Uterus (tissue), 3 donors: ENCODE measurements at regions not wholly inside any gene's neighbourhood (a gene's known extent, or its start where the extent isn't known, plus 50 kb on each side); places are given as distances from the start of the nearest gene placed in this dataset.

Experiments
- DNase-seq, 2 donors: peaks; one replicate each; pipeline ENCODE4 v3.0.0-alpha.2; 2019 to 2020
- H3K27ac ChIP-seq, 2 donors: fragments of 200-600 bp; sonication (generic); 1 replicate in 1 of 2; 2 replicates in 1 of 2; pipeline ENCODE4 v1.5.1; 2016 to 2018
- H3K27me3 ChIP-seq, 2 donors: fragments of 200-600 bp; sonication (generic); one replicate each; pipeline ENCODE4 v1.5.1; 2018 to 2019; ENCODE audit warnings: control low read depth in 1 of 2
- H3K36me3 ChIP-seq, 2 donors: fragments of 200-600 bp; sonication (generic); one replicate each; pipeline ENCODE4 v1.5.1; 2019; ENCODE audit warnings: control low read depth in 1 of 2
- H3K4me1 ChIP-seq, 2 donors: fragments of 200-600 bp; sonication (generic); one replicate each; pipeline ENCODE4 v1.5.1; 2018 to 2019; ENCODE audit warnings: control low read depth in 1 of 2
- H3K4me3 ChIP-seq, 2 donors: fragments of 200-600 bp; sonication (generic); 1 replicate in 1 of 2; 2 replicates in 1 of 2; pipeline ENCODE4 v1.5.1; 2018 to 2019; ENCODE audit warnings: mild to moderate bottlenecking in 1 of 2
- H3K9me3 ChIP-seq, 2 donors: fragments of 200-600 bp; sonication (generic); one replicate each; pipeline ENCODE4 v1.5.1; 2019; ENCODE audit warnings: control low read depth in 1 of 2
- CTCF ChIP-seq, 4 experiments: fragments of 200-600 bp in 2 of 4; fragments of 450-650 bp in 2 of 4; sonication (generic) in 2 of 4; IDR thresholded peaks; one replicate each; pipeline ENCODE4 v1.5.1; 2016 to 2019; ENCODE audit warnings: antibody characterized with exemption in 4 of 4, mild to moderate bottlenecking in 2 of 4, moderate library complexity in 1 of 4
- POLR2A ChIP-seq, 2 donors: fragments of 450-650 bp; IDR thresholded peaks; one replicate each; pipeline ENCODE4 v1.6.1; 2016; ENCODE audit warnings: antibody characterized with exemption in 2 of 2, mild to moderate bottlenecking in 1 of 2, moderate library complexity in 1 of 2
- intact Hi-C: fragments of 100-400 bp; cut with DNase I; formaldehyde crosslinking; loops from one replicate; pipeline ENCODE4 v1.15.1; 2023; ENCODE audit warnings: low total_unique reads
- donor health status: DM: yes; HTN: yes; CAD: no.

GRCh38 chr3:31129241-31129640 is 234.8 kb upstream of the GADL1 start:
- Histone ChIP-seq H3K27ac (no peak overlapping the region), H3K4me3 (no peak overlapping the region), H3K36me3 (no peaks in the 10 kb centered on the region), H3K4me1 (no peaks in the 10 kb centered on the region), H3K9me3 (no peaks in the 10 kb centered on the region), H3K27me3 (no peaks in the 10 kb centered on the region)
- intact Hi-C loops: no loop called here
- no peak for DNase-seq
- TF ChIP-seq CTCF (IDR thresholded peaks at IDR 0.05) (no peak), POLR2A (IDR thresholded peaks at IDR 0.05) (no peak)

GRCh38 chr3:31132132-31132769 is 237.8 kb upstream of the GADL1 start:
- no peak overlapping the region for H3K27ac ChIP-seq
- TF ChIP-seq CTCF (IDR thresholded peaks at IDR 0.05) (peak in 3 of 4 experiments; percentile 25 to 39 (median 38)), POLR2A (IDR thresholded peaks at IDR 0.05) (no peak)
- DNase-seq: no peak
- intact Hi-C loops: no loop called here
- H3K4me1 ChIP-seq: no peaks in the 10 kb centered on the region
- H3K27me3 ChIP-seq: no peaks in the 10 kb centered on the region
- no peaks in the 10 kb centered on the region for H3K36me3 ChIP-seq
- no peaks in the 10 kb centered on the region for H3K9me3 ChIP-seq
- no peak overlapping the region for H3K4me3 ChIP-seq

GRCh38 chr3:31133541-31133940 is 239.1 kb upstream of the GADL1 start:
- TF ChIP-seq CTCF (IDR thresholded peaks at IDR 0.05) (no peak), POLR2A (IDR thresholded peaks at IDR 0.05) (no peak)
- Histone ChIP-seq H3K27me3 (no peaks in the 10 kb centered on the region), H3K4me3 (no peak overlapping the region), H3K9me3 (no peaks in the 10 kb centered on the region), H3K36me3 (no peaks in the 10 kb centered on the region), H3K27ac (no peak overlapping the region), H3K4me1 (no peaks in the 10 kb centered on the region)
- intact Hi-C loops: no loop called here
- no peak for DNase-seq

- Histone ChIP-seq H3K4me3 (no peak overlapping the region), H3K4me1 (no peaks in the 10 kb centered on the region), H3K27me3 (no peaks in the 10 kb centered on the region), H3K27ac (no peak overlapping the region), H3K36me3 (no peaks in the 10 kb centered on the region), H3K9me3 (no peaks in the 10 kb centered on the region)
- DNase-seq: no peak
- intact Hi-C loops: no loop called here
- TF ChIP-seq CTCF (IDR thresholded peaks at IDR 0.05) (no peak), POLR2A (IDR thresholded peaks at IDR 0.05) (no peak)
These were observed 241.1 kb upstream of the GADL1 start for GRCh38 chr3:31135546-31135945.

- no peak for DNase-seq
- Histone ChIP-seq H3K9me3 (no peaks in the 10 kb centered on the region), H3K4me1 (no peaks in the 10 kb centered on the region), H3K36me3 (no peaks in the 10 kb centered on the region), H3K27me3 (no peaks in the 10 kb centered on the region), H3K27ac (no peak overlapping the region), H3K4me3 (no peak overlapping the region)
- intact Hi-C loops: no loop called here
- TF ChIP-seq CTCF (IDR thresholded peaks at IDR 0.05) (no peak), POLR2A (IDR thresholded peaks at IDR 0.05) (no peak)
These were observed 243.4 kb upstream of the GADL1 start for GRCh38 chr3:31137718-31138465.
